GM21515 (cell line): ENCODE measurements at regions not wholly inside any gene's neighbourhood (a gene's known extent, or its start where the extent isn't known, plus 50 kb on each side); places are given as distances from the start of the nearest gene placed in this dataset.
"Not testable (repeated sequence)": the region's sequence is repeated elsewhere in the genome, so short reads cannot be mapped to it uniquely, and the experiment has no call there.

Experiments used
- ATAC-seq: cut with Tn5 transposase; IDR thresholded peaks from one replicate; pipeline ENCODE4 v1.9.1; 2021; ENCODE audit not compliant: unreplicated experiment

DNA sequence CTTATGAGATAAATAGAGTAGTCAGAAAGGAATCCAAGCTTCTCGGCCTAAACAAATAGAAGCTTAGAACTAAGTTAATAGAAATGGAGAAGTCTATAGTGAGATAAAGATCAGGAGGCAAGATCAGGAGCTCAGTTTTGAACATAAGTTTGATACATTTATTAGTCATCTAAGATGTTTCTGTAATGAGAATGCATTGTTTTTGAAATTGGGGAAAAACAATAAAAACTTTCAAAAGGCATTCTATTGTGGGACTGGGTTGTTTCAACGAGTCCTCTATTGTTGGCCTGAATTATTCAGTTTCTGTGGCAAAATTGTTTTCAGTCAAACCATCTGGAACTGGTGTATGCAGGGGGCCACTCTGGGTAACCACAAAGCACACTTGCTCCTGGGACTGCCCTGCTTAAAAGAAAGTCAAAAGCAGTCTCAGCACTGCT is 181.0 kb upstream of the CLINT1 start:
- no peak for ATAC-seq

- ATAC-seq = no peak
These were observed 180.5 kb upstream of the CLINT1 start for GRCh38 chr5:158039441-158039840.

DNA sequence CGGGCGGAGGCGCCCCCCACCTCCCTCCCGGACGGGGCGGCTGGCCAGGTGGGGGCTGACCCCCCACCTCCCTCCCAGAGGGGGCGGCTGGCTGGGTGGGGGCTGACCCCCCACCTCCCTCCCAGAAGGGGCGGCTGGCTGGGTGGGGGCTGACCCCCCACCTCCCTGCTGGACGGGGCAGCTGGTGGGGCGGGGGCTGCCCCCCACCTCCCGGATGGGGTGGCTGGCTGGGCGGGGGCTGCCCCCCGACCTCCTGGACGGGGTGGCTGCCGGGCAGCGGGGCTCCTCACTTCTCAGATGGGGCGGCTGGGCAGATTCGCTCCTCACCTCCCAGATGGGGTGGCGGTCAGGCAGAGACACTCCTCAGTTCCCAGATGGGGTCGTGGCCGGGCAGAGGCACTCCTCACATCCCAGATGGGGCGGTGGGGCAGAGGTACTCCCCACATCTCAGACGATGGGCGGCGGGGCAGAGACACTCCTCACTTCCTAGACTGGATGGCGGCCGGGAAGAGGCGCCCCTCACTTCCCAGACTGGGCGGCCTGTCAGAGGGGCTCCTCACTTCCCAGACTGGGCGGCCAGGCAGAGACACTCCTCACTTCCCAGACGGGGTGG is 178.1 kb upstream of the CLINT1 start:
- ATAC-seq = not testable (repeated sequence)

DNA sequence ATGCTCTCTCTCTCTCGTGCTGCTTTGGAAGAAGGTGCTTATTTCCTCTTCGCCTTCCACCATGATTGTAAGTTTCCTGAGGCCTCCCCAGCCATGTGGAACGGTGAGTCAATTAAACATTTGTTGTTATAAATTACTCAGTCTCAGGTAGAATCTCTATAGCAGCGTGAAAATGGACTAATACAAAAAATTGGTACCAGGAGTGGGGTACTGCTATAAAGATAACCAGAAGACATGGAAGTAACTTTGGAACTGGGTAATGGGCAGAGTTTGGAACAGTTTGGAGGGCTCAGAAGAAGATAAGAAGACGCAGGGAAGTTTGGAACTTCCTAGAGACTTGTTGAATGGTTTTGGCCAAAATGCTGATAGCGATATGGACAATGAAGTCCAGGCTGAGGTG is 175.6 kb upstream of the CLINT1 start:
- ATAC-seq = not testable (repeated sequence)

GRCh38 chr5:158033724-158034123 is 174.8 kb upstream of the CLINT1 start:
- ATAC-seq = no peak

- no peak for ATAC-seq
These were observed 174.1 kb upstream of the CLINT1 start for GRCh38 chr5:158033076-158033475.

DNA sequence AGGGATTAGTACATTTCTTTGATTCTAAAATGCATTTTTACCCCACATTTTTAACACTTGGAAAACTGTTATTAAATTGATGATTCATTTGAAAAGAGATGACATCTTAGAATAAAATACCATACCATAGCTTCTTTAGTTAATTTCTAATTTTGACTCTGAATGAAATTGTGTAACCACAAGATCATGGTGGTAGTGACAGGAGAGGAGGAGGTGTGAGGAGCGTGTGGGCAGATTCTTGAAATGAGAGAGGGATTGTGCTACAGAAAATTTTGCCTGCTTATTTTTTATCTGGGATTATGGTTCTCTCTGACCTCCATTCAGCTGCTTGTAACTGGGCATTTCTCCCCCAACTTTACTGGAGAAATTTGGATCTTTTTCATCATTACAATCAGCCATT is 173.3 kb upstream of the CLINT1 start:
- ATAC-seq = no peak

- no peak for ATAC-seq
These were observed 169.1 kb upstream of the CLINT1 start for GRCh38 chr5:158027806-158028775.

- no peak for ATAC-seq
These were observed 167.5 kb upstream of the CLINT1 start for GRCh38 chr5:158026304-158027031.

GRCh38 chr5:158023266-158023665 is 164.3 kb upstream of the CLINT1 start:
- no peak for ATAC-seq

- ATAC-seq = no peak
These were observed 163.9 kb upstream of the CLINT1 start for GRCh38 chr5:158022837-158023236.

DNA sequence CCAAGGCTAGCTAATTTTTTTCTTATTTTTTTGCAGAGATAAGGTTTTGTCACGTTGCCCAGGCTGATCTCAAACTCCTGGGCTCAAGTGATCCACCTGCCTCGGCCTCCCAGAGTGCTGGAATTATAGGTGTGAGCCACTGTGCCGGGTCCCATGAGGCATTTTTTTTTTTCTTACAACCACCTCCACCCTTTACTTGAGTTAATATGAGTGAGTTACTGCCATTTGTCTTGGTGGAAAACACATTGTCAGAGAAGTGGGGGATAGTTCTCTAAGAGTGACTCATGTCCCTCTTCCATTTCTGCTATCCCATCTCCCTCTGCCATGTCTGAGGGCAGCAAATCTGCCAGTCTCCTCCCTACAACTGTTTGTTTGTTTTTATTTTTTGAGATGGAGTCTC is 163.4 kb upstream of the CLINT1 start:
- ATAC-seq = no peak

DNA sequence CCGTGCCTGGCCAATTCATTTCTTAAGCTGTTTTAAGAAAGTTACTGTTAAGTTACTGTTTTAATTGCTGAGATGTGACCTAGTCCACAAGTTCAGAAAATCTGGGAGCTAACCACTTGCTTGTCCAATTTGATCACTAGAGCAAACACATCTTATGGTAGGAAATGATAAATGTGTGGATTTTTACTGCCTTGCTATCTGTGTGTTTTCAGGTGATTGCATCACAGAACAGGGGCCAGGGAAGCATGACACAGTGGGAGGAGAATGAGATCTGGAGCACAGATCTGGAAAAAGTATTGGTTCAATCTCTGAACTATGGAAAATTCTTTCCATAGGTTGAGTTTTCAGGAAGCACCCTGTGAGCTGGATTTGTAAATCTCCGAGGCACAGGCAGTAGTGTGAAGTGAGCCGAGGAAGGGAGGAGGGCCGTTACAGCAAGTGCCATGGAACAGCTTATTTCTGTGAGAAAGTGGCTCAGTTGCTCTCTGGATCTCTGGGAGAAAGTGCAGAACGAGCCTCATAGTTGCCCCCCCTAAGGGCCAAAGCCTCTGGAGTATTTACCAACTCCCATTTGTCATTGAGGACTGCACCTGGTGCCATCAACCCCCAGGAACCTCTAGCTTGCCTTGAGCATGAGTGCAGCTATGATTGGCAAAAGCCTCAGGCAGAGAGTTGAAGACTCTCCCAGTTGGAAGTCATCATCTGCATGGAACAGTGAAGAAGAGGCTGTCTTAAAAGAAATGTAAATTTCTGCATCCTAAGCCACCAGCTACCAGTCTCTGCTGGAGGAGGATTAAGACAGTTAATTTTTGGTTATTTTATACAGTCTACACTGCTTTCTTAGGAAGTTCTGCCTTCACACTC is 161.8 kb upstream of the CLINT1 start:
- no peak for ATAC-seq

DNA sequence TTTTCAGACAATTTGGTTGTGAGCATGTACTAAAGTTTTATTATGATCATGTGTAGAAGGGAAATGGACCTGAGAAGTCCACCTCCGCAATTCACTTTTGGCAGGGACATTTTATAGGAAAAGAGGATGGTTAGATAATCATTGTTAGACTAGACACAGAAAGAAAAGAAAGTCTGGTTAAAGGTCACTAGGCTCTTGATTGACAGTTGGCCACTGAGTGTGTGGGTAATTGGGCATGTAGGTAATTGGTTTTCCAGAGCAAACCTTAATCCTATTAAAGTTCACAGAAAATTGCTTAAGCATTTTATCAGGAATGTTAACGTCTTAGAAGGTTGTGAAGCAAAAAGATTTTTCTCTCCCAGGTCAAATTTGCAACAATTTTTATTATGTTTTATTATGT is 158.5 kb upstream of the CLINT1 start:
- ATAC-seq = no peak

DNA sequence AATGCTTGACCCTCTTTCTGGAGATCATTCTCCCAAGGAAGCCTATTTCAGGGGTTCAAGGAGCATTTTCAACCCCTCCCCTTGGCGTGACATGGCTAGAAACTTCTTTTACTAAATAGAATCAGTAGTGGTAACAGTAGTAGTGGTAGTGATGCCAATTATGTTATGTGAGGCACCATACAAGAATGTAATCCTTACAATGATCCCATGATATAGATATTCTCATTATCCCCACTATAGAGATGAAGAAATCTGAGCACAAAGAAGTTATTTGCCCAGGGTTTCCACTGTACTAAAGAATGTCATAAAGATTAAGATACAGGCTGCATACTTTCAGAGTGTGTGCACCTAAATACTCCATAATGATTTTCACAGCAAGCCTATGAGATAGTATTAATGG is 155.4 kb upstream of the CLINT1 start:
- ATAC-seq = no peak

- ATAC-seq = no peak
These were observed 155.0 kb upstream of the CLINT1 start for GRCh38 chr5:158013939-158014338.

DNA sequence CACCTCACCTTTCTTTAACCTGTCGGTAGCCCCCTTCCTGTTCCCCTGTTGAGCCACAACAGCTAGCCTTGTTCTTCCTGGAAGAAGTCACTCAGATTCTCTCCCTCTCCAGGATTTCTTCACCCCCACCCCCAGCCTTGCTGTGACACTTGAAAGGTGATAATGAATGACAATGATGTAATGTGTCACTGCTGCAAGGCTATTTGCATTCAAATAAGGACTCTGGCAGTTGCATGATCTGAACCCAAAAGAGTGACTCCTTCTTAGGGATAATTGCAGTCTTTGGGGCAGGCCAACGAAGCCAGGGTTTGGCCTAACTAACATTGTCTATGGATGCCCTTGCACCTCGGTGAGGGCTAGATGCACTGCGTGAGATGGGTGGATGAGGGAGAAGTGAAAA is 154.4 kb upstream of the CLINT1 start:
- ATAC-seq = no peak

DNA sequence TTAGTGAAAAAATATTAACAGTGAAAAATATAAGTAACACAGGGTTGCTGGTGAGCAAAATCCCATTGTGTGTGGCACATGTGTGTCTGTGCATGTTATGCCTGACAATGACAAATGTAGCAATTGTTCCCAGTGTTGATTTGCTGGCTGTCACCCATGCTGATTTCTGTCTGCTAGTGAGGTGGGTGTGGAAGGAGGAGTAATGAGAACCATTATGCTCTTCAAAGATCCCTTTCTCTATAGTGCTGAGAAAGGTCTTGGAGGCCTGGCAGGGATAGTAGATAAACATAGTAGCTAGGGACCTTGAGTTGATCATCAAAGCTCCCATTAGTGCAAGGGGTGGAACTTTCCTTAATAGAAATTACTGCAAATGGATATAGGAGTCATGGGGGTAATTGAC is 152.5 kb upstream of the CLINT1 start:
- ATAC-seq = no peak

DNA sequence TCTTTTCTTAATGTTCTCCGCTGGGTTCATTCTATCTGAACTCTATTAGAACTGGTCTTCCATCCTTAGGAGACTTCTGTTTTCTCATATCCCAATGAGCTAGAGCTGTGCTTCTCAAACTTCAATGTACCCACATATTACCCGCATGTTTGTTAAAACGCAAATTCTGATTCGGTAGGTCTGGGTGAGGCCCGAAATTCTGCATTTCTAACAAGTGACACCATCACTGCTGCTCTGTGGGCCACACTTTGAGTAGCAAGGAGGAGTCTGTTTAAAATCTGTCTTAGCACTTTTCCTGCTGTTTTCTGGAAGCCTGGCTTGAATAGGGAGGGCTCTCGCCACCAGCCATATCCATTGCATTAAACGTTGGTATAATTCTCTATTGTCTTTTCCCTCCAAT is 151.9 kb upstream of the CLINT1 start:
- ATAC-seq = no peak

DNA sequence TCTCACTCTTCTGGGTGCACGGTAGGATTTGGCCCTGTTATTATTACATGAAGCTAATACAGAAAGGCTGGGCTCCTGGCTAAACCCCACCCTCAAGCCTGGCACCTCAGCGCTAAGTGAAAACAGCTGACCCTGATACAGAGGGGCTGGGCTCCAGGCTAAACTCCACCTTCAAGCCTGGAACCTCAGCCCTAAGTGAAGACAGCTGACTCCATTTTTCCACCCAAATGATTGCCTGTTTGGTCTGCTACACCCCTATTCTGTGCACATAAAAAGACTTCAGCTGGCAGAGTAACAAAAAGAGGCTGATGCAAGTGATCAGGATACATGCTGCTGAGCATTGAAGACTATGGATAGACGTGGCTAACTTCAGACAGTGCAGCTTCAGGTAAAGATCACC is 148.4 kb upstream of the CLINT1 start:
- ATAC-seq = no peak

DNA sequence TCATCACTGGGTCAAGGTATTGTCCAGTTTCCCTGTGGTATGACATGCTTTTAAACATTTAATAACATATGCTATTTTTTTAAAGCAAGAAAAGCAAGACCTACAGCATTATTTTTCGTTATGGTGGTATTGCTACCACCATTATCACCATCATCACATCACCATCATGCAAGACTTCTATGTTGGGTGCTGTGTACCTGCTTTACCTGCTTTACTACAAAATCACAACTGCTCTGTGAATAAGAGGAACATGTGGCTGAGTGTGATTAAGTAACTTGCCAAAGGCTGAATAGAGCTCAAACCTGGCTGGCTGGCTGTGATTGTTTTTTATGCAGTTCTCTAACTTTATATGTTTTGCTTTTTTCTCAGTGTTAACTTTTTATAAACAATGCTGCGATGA is 140.8 kb upstream of the CLINT1 start:
- no peak for ATAC-seq
